ENCODE measurements at regions not wholly inside any gene's neighbourhood (a gene's known extent, or its start where the extent isn't known, plus 50 kb on each side); places are given as distances from the start of the nearest gene placed in this dataset.

DNA sequence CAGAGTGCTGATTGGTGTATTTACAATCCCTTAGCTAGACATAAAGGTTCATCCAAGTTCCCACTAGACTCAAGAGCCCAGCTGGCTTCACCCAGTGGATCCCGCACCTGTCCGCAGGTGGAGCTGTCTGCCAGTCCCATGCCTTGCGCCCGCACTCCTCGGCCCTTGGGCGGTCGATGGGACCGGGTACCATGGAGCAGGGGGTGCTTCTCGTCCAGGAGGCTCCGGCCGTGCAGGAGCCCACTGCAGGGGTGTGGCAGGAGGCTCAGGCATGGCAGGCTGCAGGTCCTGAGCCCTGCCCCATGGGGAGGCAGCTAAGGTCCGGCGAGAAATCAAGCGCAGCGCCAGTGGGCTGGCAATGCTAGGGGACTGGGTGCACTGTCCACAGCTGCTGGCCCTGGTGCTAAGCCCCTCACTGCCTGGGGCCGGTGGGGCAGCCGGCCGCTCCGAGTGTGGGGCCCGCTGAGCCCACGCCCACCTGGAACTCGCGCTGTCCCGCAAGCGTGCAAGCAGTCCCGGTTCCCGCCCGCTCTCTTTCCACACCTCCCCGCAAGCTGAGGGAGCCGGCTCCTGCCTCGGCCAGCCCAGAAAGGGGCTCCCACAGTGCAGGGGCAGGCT is 1206.3 kb downstream of the OTOL1 start:
- TF ChIP-seq, protein P1, sequence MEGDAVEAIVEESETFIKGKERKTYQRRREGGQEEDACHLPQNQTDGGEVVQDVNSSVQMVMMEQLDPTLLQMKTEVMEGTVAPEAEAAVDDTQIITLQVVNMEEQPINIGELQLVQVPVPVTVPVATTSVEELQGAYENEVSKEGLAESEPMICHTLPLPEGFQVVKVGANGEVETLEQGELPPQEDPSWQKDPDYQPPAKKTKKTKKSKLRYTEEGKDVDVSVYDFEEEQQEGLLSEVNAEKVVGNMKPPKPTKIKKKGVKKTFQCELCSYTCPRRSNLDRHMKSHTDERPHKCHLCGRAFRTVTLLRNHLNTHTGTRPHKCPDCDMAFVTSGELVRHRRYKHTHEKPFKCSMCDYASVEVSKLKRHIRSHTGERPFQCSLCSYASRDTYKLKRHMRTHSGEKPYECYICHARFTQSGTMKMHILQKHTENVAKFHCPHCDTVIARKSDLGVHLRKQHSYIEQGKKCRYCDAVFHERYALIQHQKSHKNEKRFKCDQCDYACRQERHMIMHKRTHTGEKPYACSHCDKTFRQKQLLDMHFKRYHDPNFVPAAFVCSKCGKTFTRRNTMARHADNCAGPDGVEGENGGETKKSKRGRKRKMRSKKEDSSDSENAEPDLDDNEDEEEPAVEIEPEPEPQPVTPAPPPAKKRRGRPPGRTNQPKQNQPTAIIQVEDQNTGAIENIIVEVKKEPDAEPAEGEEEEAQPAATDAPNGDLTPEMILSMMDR (conservative IDR thresholded peaks at IDR 0.05; ENCODE audit: low read length): no peak
- no peak for TF ChIP-seq EZH2phosphoT487 (IDR thresholded peaks at IDR 0.05; ENCODE audit: borderline replicate concordance)

Measured in Loucy (cell line).